CD8-positive, alpha-beta memory T cell (primary cell): ENCODE measurements at regions not wholly inside any gene's neighbourhood (a gene's known extent, or its start where the extent isn't known, plus 50 kb on each side); places are given as distances from the start of the nearest gene placed in this dataset.

Source experiments
- CTCF ChIA-PET: fragments of 350-600 bp; sonication (Branson Sonifier 250); formaldehyde crosslinking; loops from one replicate; lab custom pipeline; 2021; ENCODE audit warnings: antibody characterized with exemption; lab: Charles Lee
- POLR2A ChIA-PET: fragments of 350-600 bp; sonication (Branson Sonifier 250); formaldehyde crosslinking; loops from one replicate; lab custom pipeline; 2021; ENCODE audit warnings: antibody characterized with exemption; lab: Charles Lee
- DNase-seq, 5 donors: peaks; one replicate each; pipeline versions ENCODE4 v3.0.0 to v3.0.0-alpha.2; 2020 to 2022; ENCODE audit warnings: mixed read lengths in 1 of 5
- H3K27ac ChIP-seq: one replicate; pipeline ENCODE4 v1.7.0; 2013; ENCODE audit warnings: low read depth, mild to moderate bottlenecking, low read length, moderate library complexity
- H3K27me3 ChIP-seq: 2 replicates; pipeline ENCODE4 v1.7.0; 2013; ENCODE audit warnings: low read length, mild to moderate bottlenecking; ENCODE audit not compliant: insufficient read depth, poor library complexity, severe bottlenecking
- H3K36me3 ChIP-seq: 2 replicates; pipeline ENCODE4 v1.7.0; 2013; ENCODE audit warnings: mild to moderate bottlenecking, low read length, moderate library complexity; ENCODE audit not compliant: insufficient read depth
- H3K4me1 ChIP-seq: 2 replicates; pipeline ENCODE4 v1.7.0; 2013; ENCODE audit warnings: mild to moderate bottlenecking, low read length, moderate library complexity; ENCODE audit not compliant: insufficient read depth
- H3K4me3 ChIP-seq: 2 replicates; pipeline ENCODE4 v1.7.0; 2013; ENCODE audit warnings: mild to moderate bottlenecking, low read length
- H3K9me3 ChIP-seq: 2 replicates; pipeline ENCODE4 v1.7.0; 2013; ENCODE audit warnings: mild to moderate bottlenecking, low read length
- H3K27ac Mint-ChIP-seq, 8 donors: one replicate each; pipeline ENCODE4 v1.8.0; 2020 to 2021; ENCODE audit warnings: mixed read lengths in 8 of 8, mild to moderate bottlenecking in 6 of 8, inconsistent platforms in 3 of 8, moderate library complexity in 3 of 8
- H3K27me3 Mint-ChIP-seq, 2 donors: one replicate each; pipeline ENCODE4 v1.8.0; 2020 to 2021; ENCODE audit warnings: mixed read lengths in 2 of 2, mild to moderate bottlenecking in 1 of 2, moderate library complexity in 1 of 2
- H3K36me3 Mint-ChIP-seq, 3 donors: one replicate each; pipeline ENCODE4 v1.8.0; 2020 to 2021; ENCODE audit warnings: mixed read lengths in 3 of 3, inconsistent platforms in 1 of 3, mild to moderate bottlenecking in 1 of 3
- H3K4me1 Mint-ChIP-seq, 3 donors: one replicate each; pipeline ENCODE4 v1.8.0; 2020 to 2021; ENCODE audit warnings: mixed read lengths in 3 of 3, inconsistent platforms in 1 of 3, mild to moderate bottlenecking in 1 of 3
- H3K4me3 Mint-ChIP-seq, 7 donors: one replicate each; pipeline ENCODE4 v1.8.0; 2020 to 2021; ENCODE audit warnings: mixed read lengths in 7 of 7, mild to moderate bottlenecking in 6 of 7, moderate library complexity in 4 of 7, inconsistent platforms in 2 of 7
- H3K9me3 Mint-ChIP-seq, 5 donors: one replicate each; pipeline ENCODE4 v1.8.0; 2020 to 2022; ENCODE audit warnings: mixed read lengths in 5 of 5, mild to moderate bottlenecking in 3 of 5, moderate library complexity in 2 of 5, inconsistent platforms in 1 of 5

- POLR2A ChIA-PET, result no interaction called here
- no peak for DNase-seq
- Histone ChIP-seq H3K4me3 (no peak overlapping the region), H3K36me3 (no peaks in the 10 kb centered on the region), H3K4me1 (no peaks in the 10 kb centered on the region), H3K9me3 (no peaks in the 10 kb centered on the region), H3K27me3 (no peaks in the 10 kb centered on the region), H3K27ac (no peak overlapping the region)
- H3K4me3 Mint-ChIP-seq, result no peak overlapping the region
- no peaks in the 10 kb centered on the region for H3K4me1 Mint-ChIP-seq
- peaks cover 0 to 5% (median 0%) of the 10 kb centered on the region in 5 donors for H3K9me3 Mint-ChIP-seq
- no peaks in the 10 kb centered on the region for H3K36me3 Mint-ChIP-seq
- CTCF ChIA-PET, result no interaction called here
- H3K27ac Mint-ChIP-seq, result peak overlapping the region in 1 of 8 donors; percentile 36
- H3K27me3 Mint-ChIP-seq, result no peaks in the 10 kb centered on the region
Measured at GRCh38 chr14:98573082-98573481, 698.9 kb downstream of the BCL11B start.

- CTCF ChIA-PET, result no interaction called here
- H3K36me3 Mint-ChIP-seq, result peaks cover 0 to 1% (median 0%) of the 10 kb centered on the region in 3 donors
- peaks cover 5% of the 10 kb centered on the region in 2 donors for H3K27me3 Mint-ChIP-seq
- H3K4me3 ChIP-seq, result no peak overlapping the region
- no peak for DNase-seq
- peaks cover 0 to under 1% (median 0%) of the 10 kb centered on the region in 5 donors for H3K9me3 Mint-ChIP-seq
- POLR2A ChIA-PET, result no interaction called here
- H3K27me3 ChIP-seq, result no peaks in the 10 kb centered on the region
- no peaks in the 10 kb centered on the region for H3K4me1 Mint-ChIP-seq
- H3K9me3 ChIP-seq, result no peaks in the 10 kb centered on the region
- H3K4me3 Mint-ChIP-seq, result no peak overlapping the region
- H3K27ac ChIP-seq, result no peak overlapping the region
- no peaks in the 10 kb centered on the region for H3K36me3 ChIP-seq
- H3K4me1 ChIP-seq, result no peaks in the 10 kb centered on the region
- H3K27ac Mint-ChIP-seq, result peak overlapping the region in 1 of 8 donors; percentile 67
Measured at GRCh38 chr14:98576463-98576862, 695.5 kb downstream of the BCL11B start.

- no peaks in the 10 kb centered on the region for H3K9me3 Mint-ChIP-seq
- peaks cover 5 to 15% of the 10 kb centered on the region in 2 donors for H3K27me3 Mint-ChIP-seq
- H3K27me3 ChIP-seq, result no peaks in the 10 kb centered on the region
- H3K4me3 Mint-ChIP-seq, result no peak overlapping the region
- ChIA-PET CTCF (no interaction called here), POLR2A (no interaction called here)
- H3K9me3 ChIP-seq, result no peaks in the 10 kb centered on the region
- H3K36me3 Mint-ChIP-seq, result peaks cover 0 to 1% (median 0%) of the 10 kb centered on the region in 3 donors
- DNase-seq, result no peak
- no peaks in the 10 kb centered on the region for H3K36me3 ChIP-seq
- H3K4me1 Mint-ChIP-seq, result no peaks in the 10 kb centered on the region
- H3K27ac ChIP-seq, result no peak overlapping the region
- no peak overlapping the region for H3K4me3 ChIP-seq
- H3K4me1 ChIP-seq, result no peaks in the 10 kb centered on the region
- H3K27ac Mint-ChIP-seq, result no peak overlapping the region
Measured at GRCh38 chr14:98578204-98578603, 693.8 kb downstream of the BCL11B start.

GRCh38 chr14:98579140-98579539 is 692.9 kb downstream of the BCL11B start:
- POLR2A ChIA-PET, result no interaction called here

GRCh38 chr14:98580131-98580678 is 691.8 kb downstream of the BCL11B start:
- ChIA-PET POLR2A (no interaction called here), CTCF (no interaction called here)
- H3K27me3 Mint-ChIP-seq, result peaks cover 5 to 16% of the 10 kb centered on the region in 2 donors
- Histone ChIP-seq H3K4me1 (no peaks in the 10 kb centered on the region), H3K4me3 (no peak overlapping the region), H3K27ac (no peak overlapping the region), H3K36me3 (no peaks in the 10 kb centered on the region), H3K9me3 (no peaks in the 10 kb centered on the region), H3K27me3 (no peaks in the 10 kb centered on the region)
- DNase-seq, result peak in 2 of 5 donors; percentile 3 to 14
- no peaks in the 10 kb centered on the region for H3K9me3 Mint-ChIP-seq
- no peaks in the 10 kb centered on the region for H3K4me1 Mint-ChIP-seq
- H3K27ac Mint-ChIP-seq, result no peak overlapping the region
- H3K36me3 Mint-ChIP-seq, result peaks cover 0 to 1% (median 0%) of the 10 kb centered on the region in 3 donors
- no peak overlapping the region for H3K4me3 Mint-ChIP-seq

More at GRCh38 chr14:98579140-98579539, 692.9 kb downstream of the BCL11B start:
- no peak overlapping the region for H3K4me3 Mint-ChIP-seq
- no peak overlapping the region for H3K27ac Mint-ChIP-seq
- Histone ChIP-seq H3K36me3 (no peaks in the 10 kb centered on the region), H3K9me3 (no peaks in the 10 kb centered on the region), H3K4me1 (no peaks in the 10 kb centered on the region), H3K27ac (no peak overlapping the region), H3K4me3 (no peak overlapping the region), H3K27me3 (no peaks in the 10 kb centered on the region)
- H3K4me1 Mint-ChIP-seq, result no peaks in the 10 kb centered on the region
- H3K27me3 Mint-ChIP-seq, result peaks cover 5 to 16% of the 10 kb centered on the region in 2 donors
- CTCF ChIA-PET, result no interaction called here
- no peaks in the 10 kb centered on the region for H3K9me3 Mint-ChIP-seq
- no peak for DNase-seq
- H3K36me3 Mint-ChIP-seq, result peaks cover 0 to 1% (median 0%) of the 10 kb centered on the region in 3 donors

- Histone ChIP-seq H3K9me3 (no peaks in the 10 kb centered on the region), H3K27me3 (no peaks in the 10 kb centered on the region), H3K4me1 (no peaks in the 10 kb centered on the region), H3K4me3 (no peak overlapping the region), H3K36me3 (no peaks in the 10 kb centered on the region), H3K27ac (no peak overlapping the region)
- peaks cover 5 to 16% of the 10 kb centered on the region in 2 donors for H3K27me3 Mint-ChIP-seq
- H3K4me3 Mint-ChIP-seq, result no peak overlapping the region
- H3K9me3 Mint-ChIP-seq, result no peaks in the 10 kb centered on the region
- H3K4me1 Mint-ChIP-seq, result no peaks in the 10 kb centered on the region
- CTCF ChIA-PET, result no interaction called here
- H3K36me3 Mint-ChIP-seq, result peaks cover 0 to 1% (median 0%) of the 10 kb centered on the region in 3 donors
- DNase-seq, result no peak
- H3K27ac Mint-ChIP-seq, result no peak overlapping the region
- POLR2A ChIA-PET, result no interaction called here
Measured at GRCh38 chr14:98582276-98582675, 689.7 kb downstream of the BCL11B start.

- ChIA-PET POLR2A (no interaction called here), CTCF (no interaction called here)
- Mint-ChIP-seq H3K4me3 (no peak overlapping the region), H3K27ac (no peak overlapping the region), H3K27me3 (no peaks in the 10 kb centered on the region), H3K4me1 (no peaks in the 10 kb centered on the region), H3K9me3 (peaks cover 0 to 4% (median 3%) of the 10 kb centered on the region in 5 donors), H3K36me3 (no peaks in the 10 kb centered on the region)
- Histone ChIP-seq H3K4me1 (no peaks in the 10 kb centered on the region), H3K27ac (no peak overlapping the region), H3K36me3 (no peaks in the 10 kb centered on the region), H3K4me3 (no peak overlapping the region), H3K27me3 (no peaks in the 10 kb centered on the region), H3K9me3 (no peaks in the 10 kb centered on the region)
- no peak for DNase-seq
Measured at GRCh38 chr14:98591161-98591560, 680.8 kb downstream of the BCL11B start.

- Histone ChIP-seq H3K27me3 (no peaks in the 10 kb centered on the region), H3K36me3 (no peaks in the 10 kb centered on the region), H3K9me3 (no peaks in the 10 kb centered on the region), H3K27ac (no peak overlapping the region), H3K4me3 (no peak overlapping the region), H3K4me1 (no peaks in the 10 kb centered on the region)
- Mint-ChIP-seq H3K4me3 (no peak overlapping the region), H3K9me3 (peaks cover 0 to 14% (median 4%) of the 10 kb centered on the region in 5 donors), H3K27ac (no peak overlapping the region), H3K4me1 (no peaks in the 10 kb centered on the region), H3K36me3 (peaks cover 0 to 11% (median 3%) of the 10 kb centered on the region in 3 donors), H3K27me3 (no peaks in the 10 kb centered on the region)
- POLR2A ChIA-PET, result no interaction called here
- no peak for DNase-seq
- CTCF ChIA-PET, result no interaction called here
Measured at GRCh38 chr14:98592611-98593170, 679.3 kb downstream of the BCL11B start.
